NCI-H128 (cell line): ENCODE measurements at regions not wholly inside any gene's neighbourhood (a gene's known extent, or its start where the extent isn't known, plus 50 kb on each side); places are given as distances from the start of the nearest gene placed in this dataset.
A peak's percentile ranks its signal among the peaks of the same experiment; 100 is the strongest.
"Not testable (repeated sequence)": the region's sequence is repeated elsewhere in the genome, so short reads cannot be mapped to it uniquely, and the experiment has no call there.

Experiments
- DNase-seq: peaks from one replicate; lab custom pipeline; 2025; ENCODE audit not compliant: unreplicated experiment; lab: John Stamatoyannopoulos, UW

DNA sequence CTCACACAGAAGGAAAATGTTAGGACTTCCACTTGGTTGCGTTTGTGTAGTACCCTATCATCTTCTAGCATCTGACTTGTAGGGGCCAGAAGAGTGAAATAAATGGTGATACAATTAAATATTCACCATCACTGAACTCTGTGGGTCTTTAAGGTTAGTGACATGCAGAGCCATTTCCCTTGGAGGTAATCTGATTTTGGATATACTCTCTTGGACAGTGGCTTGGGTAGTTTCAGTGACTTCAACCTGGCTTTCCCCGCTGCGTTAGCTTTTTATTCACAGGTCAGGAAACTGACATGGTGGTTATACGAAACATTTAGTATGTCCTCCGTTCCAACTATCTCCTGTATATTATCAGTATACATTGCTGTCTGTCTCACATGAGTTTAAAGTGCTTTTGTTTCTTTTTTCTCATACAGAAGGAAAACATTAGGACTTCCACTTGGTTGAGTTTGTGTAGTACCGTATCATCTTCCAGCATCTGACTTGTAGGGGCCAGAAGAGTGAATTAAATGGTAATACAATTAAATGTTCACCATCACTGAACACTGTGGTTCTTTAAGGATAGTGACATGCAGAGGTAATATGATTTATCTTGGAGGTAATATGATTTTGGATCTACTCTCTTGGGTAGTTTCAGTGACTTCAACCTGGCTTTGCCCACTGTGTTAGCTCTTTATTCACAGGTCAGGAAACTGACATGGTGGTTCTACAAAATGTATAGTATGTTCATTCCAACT, 883.6 kb downstream of the TAF11L14 start:
- DNase-seq: no peak

DNA sequence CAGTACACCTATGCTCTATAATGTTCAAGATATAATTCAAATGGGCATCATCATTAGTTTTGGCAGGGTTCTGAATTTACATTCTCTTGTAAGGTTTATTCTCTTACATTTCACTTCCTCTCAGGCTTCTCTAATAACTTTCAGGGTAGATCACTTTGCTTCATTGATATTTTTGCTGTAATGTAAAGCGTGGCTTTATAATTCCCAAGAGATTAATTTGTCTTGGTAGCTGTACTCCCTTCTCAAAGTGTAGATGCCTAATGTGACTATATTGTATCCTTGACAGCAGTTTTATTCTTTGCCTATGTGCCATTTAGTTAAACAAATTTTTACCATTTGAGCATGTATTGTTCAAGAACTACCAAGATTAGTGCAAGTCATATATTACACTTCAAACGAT, 889.1 kb downstream of the TAF11L14 start:
- DNase-seq: no peak

GRCh38 chr5:18526792-18527405, 892.6 kb downstream of the TAF11L14 start:
- DNase-seq: no peak

- DNase-seq: no peak
Measured at GRCh38 chr5:18533137-18533536, 898.9 kb downstream of the TAF11L14 start.

DNA sequence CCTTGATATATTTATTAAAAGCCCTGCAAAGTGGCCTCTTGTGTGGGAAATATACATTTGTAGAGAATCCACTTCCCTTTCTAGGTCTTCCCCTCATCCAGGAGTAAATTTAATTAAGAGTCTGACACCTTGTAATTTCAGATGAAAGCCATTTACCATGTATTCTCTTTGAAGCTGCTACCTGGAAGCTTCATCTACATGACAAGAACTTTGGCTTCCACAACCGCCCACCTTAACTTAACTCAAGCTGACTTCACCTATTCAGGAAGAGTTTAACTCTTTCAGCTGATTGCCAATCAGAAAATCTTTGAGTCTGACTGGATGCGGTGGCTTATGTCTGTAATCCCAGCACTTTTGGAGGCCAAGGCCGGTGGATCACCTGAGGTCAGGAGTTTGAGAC, 899.9 kb downstream of the TAF11L14 start:
- no peak for DNase-seq

GRCh38 chr5:18535753-18536152, 901.5 kb downstream of the TAF11L14 start:
- DNase-seq: not testable (repeated sequence)

- no peak for DNase-seq
Measured at GRCh38 chr5:18544421-18544820, 910.2 kb downstream of the TAF11L14 start.

- no peak for DNase-seq
Measured at GRCh38 chr5:18546591-18546990, 912.3 kb downstream of the TAF11L14 start.

GRCh38 chr5:18551716-18552115, 917.5 kb downstream of the TAF11L14 start:
- no peak for DNase-seq

- DNase-seq: no peak
Measured at GRCh38 chr5:18553269-18553668, 919.0 kb downstream of the TAF11L14 start.

- DNase-seq: no peak
Measured at GRCh38 chr5:18560602-18561001, 926.3 kb downstream of the TAF11L14 start.

DNA sequence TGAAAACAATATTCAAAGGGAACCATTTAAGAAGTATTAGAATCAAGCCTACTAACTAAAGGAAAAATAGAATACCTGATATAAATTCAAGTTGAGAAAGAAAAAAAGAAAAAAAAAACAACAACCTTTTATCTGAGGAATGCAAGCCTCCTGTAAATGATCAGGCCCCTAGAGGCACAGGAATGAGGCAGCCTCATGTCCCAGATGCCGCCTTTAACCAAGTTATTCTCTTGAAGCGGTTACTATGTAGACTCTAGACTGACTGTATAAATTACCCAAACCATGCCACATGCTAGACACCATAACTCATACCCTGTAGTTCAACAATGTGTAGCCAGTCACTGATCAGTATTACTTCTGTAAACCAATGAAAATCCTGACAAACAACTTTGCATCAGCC, 929.6 kb downstream of the TAF11L14 start:
- no peak for DNase-seq

GRCh38 chr5:18566671-18567070, 932.4 kb downstream of the TAF11L14 start:
- DNase-seq: no peak

- DNase-seq: no peak
Measured at GRCh38 chr5:18576586-18576985, 942.3 kb downstream of the TAF11L14 start.

DNA sequence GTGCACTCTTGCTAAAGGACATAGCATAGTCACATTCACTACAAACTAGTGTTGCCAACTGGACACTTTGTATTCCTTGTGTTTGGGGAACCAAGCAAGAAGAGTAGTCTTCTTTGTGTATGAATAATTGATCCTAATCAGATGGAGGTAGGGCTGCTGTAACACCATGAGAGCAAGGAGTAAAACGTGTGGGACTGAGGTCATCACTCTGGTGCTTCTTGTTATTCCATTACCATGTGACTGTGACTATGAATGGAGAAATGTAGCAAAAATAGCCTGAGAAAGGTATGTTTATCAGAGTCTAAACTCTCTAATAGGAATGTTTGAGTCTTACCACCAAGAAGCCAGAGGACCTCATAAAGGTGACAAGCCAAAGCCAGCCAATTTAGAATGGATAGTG, 966.9 kb downstream of the TAF11L14 start:
- DNase-seq: no peak

- DNase-seq: no peak
Measured at GRCh38 chr5:18602402-18602801, 968.1 kb downstream of the TAF11L14 start.

DNA sequence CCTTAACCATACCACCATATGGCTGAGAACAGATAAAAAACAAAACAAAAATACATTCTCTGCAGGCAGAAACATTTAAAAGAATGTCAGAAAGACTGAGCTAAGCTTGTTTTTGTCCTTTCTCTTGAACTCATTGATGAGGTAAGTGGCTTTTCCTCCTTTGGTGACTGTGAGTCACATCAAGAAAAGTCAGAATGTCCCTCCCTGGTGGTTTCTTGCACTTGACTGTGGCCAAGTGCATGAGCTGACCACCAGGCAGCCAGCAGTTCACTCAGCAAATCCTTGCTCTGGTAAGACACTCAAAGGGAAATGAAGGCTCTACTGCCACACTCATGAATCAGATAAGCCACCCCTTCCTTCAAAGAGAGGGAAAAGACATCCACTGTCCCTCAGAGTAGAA, 970.9 kb downstream of the TAF11L14 start:
- no peak for DNase-seq

GRCh38 chr5:18607570-18607969, 973.3 kb downstream of the TAF11L14 start:
- peak; percentile 54 for DNase-seq

- DNase-seq: not testable (repeated sequence)
Measured at GRCh38 chr5:18617191-18617590, 982.9 kb downstream of the TAF11L14 start.

GRCh38 chr5:18630458-18631045, 996.3 kb downstream of the TAF11L14 start:
- DNase-seq: no peak

- no peak for DNase-seq
Measured at GRCh38 chr5:18652404-18653215, 1018.4 kb downstream of the TAF11L14 start.
